ENCODE measurements at regions not wholly inside any gene's neighbourhood (a gene's known extent, or its start where the extent isn't known, plus 50 kb on each side); places are given as distances from the start of the nearest gene placed in this dataset.
"Not testable (repeated sequence)": the region's sequence is repeated elsewhere in the genome, so short reads cannot be mapped to it uniquely, and the experiment has no call there.

DNA sequence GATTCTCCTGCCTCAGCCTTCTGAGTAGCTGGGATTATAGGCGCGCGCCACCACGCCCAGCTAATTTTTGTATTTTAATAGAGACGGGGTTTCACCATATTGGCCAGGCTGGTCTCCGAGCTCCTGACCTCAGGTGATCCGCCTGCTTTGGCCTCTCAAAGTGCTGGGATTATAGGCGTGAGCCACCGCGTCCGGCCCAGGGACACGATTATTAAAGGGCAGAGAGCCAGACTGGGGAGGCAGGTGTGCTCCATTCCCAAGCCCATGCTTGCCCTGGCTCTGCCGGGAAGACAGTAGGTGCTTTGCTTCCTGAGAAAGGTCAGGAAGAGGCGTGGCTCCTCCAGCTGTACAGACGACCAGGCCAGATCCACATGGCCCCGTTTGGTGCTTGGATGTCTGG, 86.3 kb upstream of the SYT13 start:
- not testable (repeated sequence) for H3K27me3 ChIP-seq (ENCODE audit: control insufficient read depth, insufficient read depth, low read length); H3K9ac ChIP-seq (ENCODE audit: low read length); H3K4me3 ChIP-seq (ENCODE audit: low read depth, low read length); H3K27ac ChIP-seq (ENCODE audit: low read depth, low read length); H3K36me3 ChIP-seq (ENCODE audit: control insufficient read depth, insufficient read depth, low read length); H3K9me3 ChIP-seq (ENCODE audit: control insufficient read depth, insufficient read depth, low read depth, low read length)
- H3K4me1 ChIP-seq (ENCODE audit: control insufficient read depth, insufficient read depth, low read length): peaks cover 11% of the 10 kb centered on the region

GRCh38 chr11:45371251-45372115, 85.3 kb upstream of the SYT13 start:
- peaks cover 9% of the 10 kb centered on the region for H3K27me3 ChIP-seq (ENCODE audit: control insufficient read depth, insufficient read depth, low read length)
- no peaks in the 10 kb centered on the region for H3K9me3 ChIP-seq (ENCODE audit: control insufficient read depth, insufficient read depth, low read depth, low read length)
- H3K4me1 ChIP-seq (ENCODE audit: control insufficient read depth, insufficient read depth, low read length): peaks cover 11% of the 10 kb centered on the region
- no peak overlapping the region for H3K27ac ChIP-seq (ENCODE audit: low read depth, low read length)
- H3K36me3 ChIP-seq (ENCODE audit: control insufficient read depth, insufficient read depth, low read length): no peaks in the 10 kb centered on the region
- H3K4me3 ChIP-seq (ENCODE audit: low read depth, low read length): peak overlapping the region; percentile 35
- H3K9ac ChIP-seq (ENCODE audit: low read length): no peak overlapping the region

DNA sequence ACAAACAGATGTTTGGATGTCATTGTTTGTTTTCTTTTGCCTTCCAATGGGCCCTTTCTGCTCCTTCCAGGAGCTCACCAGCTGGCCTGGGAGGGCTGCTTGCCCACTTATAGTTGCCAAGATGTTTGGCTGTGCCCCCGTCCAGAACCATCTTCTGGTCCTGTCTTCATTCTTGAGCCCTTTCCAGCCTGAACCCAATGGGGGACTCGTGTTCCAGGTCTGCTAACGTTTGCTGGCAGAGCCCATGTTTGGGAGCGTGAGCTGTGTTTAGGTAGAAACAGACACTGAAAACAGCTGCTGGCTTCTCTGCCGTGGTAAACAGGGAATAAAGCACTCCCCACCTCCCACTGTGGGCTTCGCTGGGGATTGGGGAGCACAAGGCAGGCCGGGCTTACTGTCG, 83.2 kb upstream of the SYT13 start:
- H3K36me3 ChIP-seq (ENCODE audit: control insufficient read depth, insufficient read depth, low read length): no peaks in the 10 kb centered on the region
- peaks cover 11% of the 10 kb centered on the region for H3K4me1 ChIP-seq (ENCODE audit: control insufficient read depth, insufficient read depth, low read length)
- H3K4me3 ChIP-seq (ENCODE audit: low read depth, low read length): no peak overlapping the region
- H3K9ac ChIP-seq (ENCODE audit: low read length): no peak overlapping the region
- no peaks in the 10 kb centered on the region for H3K9me3 ChIP-seq (ENCODE audit: control insufficient read depth, insufficient read depth, low read depth, low read length)
- peaks cover 9% of the 10 kb centered on the region for H3K27me3 ChIP-seq (ENCODE audit: control insufficient read depth, insufficient read depth, low read length)
- H3K27ac ChIP-seq (ENCODE audit: low read depth, low read length): no peak overlapping the region

DNA sequence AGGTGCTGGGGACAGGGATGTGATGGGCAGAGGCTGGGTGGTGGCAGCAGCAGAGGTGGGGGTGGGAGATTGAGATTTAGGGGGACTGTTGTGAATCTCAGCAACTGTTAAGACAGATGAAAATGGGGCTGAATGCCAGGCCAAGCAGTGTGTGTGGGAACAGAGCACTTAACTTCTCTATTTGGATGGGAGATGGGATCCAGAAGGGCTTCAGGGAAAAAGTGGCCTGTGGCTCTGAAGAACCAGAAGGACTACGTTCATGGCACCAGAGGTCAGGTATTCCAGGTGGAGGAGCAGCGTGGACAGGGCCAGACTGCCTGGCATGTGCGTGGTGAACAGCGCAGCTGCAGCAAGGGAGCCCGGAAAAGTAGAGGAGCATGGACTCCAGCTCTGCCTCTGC, 82.6 kb upstream of the SYT13 start:
- no peak overlapping the region for H3K4me3 ChIP-seq (ENCODE audit: low read depth, low read length)
- peaks cover 11% of the 10 kb centered on the region for H3K4me1 ChIP-seq (ENCODE audit: control insufficient read depth, insufficient read depth, low read length)
- no peaks in the 10 kb centered on the region for H3K9me3 ChIP-seq (ENCODE audit: control insufficient read depth, insufficient read depth, low read depth, low read length)
- H3K27ac ChIP-seq (ENCODE audit: low read depth, low read length): no peak overlapping the region
- H3K36me3 ChIP-seq (ENCODE audit: control insufficient read depth, insufficient read depth, low read length): no peaks in the 10 kb centered on the region
- no peak overlapping the region for H3K9ac ChIP-seq (ENCODE audit: low read length)
- H3K27me3 ChIP-seq (ENCODE audit: control insufficient read depth, insufficient read depth, low read length): peaks cover 9% of the 10 kb centered on the region

- H3K36me3 ChIP-seq (ENCODE audit: control insufficient read depth, insufficient read depth, low read length): no peaks in the 10 kb centered on the region
- H3K27ac ChIP-seq (ENCODE audit: low read depth, low read length): no peak overlapping the region
- peaks cover 9% of the 10 kb centered on the region for H3K27me3 ChIP-seq (ENCODE audit: control insufficient read depth, insufficient read depth, low read length)
- H3K4me3 ChIP-seq (ENCODE audit: low read depth, low read length): no peak overlapping the region
- no peaks in the 10 kb centered on the region for H3K9me3 ChIP-seq (ENCODE audit: control insufficient read depth, insufficient read depth, low read depth, low read length)
- no peak overlapping the region for H3K9ac ChIP-seq (ENCODE audit: low read length)
- peaks cover 7% of the 10 kb centered on the region for H3K4me1 ChIP-seq (ENCODE audit: control insufficient read depth, insufficient read depth, low read length)
These were observed 80.6 kb upstream of the SYT13 start for GRCh38 chr11:45366619-45367190.

GRCh38 chr11:45365961-45366618, 79.9 kb upstream of the SYT13 start:
- no peak overlapping the region for H3K9ac ChIP-seq (ENCODE audit: low read length)

GRCh38 chr11:45362636-45363035, 76.5 kb upstream of the SYT13 start:
- no peaks in the 10 kb centered on the region; the same call in 1 of the 2 replicates for H3K27me3 ChIP-seq (ENCODE audit: control insufficient read depth, insufficient read depth, low read length)
- H3K9me3 ChIP-seq (ENCODE audit: control insufficient read depth, insufficient read depth, low read depth, low read length): no peaks in the 10 kb centered on the region
- H3K4me3 ChIP-seq (ENCODE audit: low read depth, low read length): no peak overlapping the region
- H3K4me1 ChIP-seq (ENCODE audit: control insufficient read depth, insufficient read depth, low read length): no peaks in the 10 kb centered on the region
- no peak overlapping the region for H3K27ac ChIP-seq (ENCODE audit: low read depth, low read length)
- H3K9ac ChIP-seq (ENCODE audit: low read length): no peak overlapping the region
- no peaks in the 10 kb centered on the region for H3K36me3 ChIP-seq (ENCODE audit: control insufficient read depth, insufficient read depth, low read length)

More at GRCh38 chr11:45365961-45366618, 79.9 kb upstream of the SYT13 start:
- Histone ChIP-seq H3K27me3 (ENCODE audit: control insufficient read depth, insufficient read depth, low read length) (peaks cover 9% of the 10 kb centered on the region), H3K4me1 (ENCODE audit: control insufficient read depth, insufficient read depth, low read length) (peaks cover 3% of the 10 kb centered on the region), H3K36me3 (ENCODE audit: control insufficient read depth, insufficient read depth, low read length) (no peaks in the 10 kb centered on the region), H3K4me3 (ENCODE audit: low read depth, low read length) (no peak overlapping the region), H3K27ac (ENCODE audit: low read depth, low read length) (no peak overlapping the region), H3K9me3 (ENCODE audit: control insufficient read depth, insufficient read depth, low read depth, low read length) (no peaks in the 10 kb centered on the region)

GRCh38 chr11:45361551-45361950, 75.4 kb upstream of the SYT13 start:
- Histone ChIP-seq H3K27me3 (ENCODE audit: control insufficient read depth, insufficient read depth, low read length) (no peaks in the 10 kb centered on the region; the same call in 1 of the 2 replicates), H3K9ac (ENCODE audit: low read length) (no peak overlapping the region), H3K27ac (ENCODE audit: low read depth, low read length) (no peak overlapping the region), H3K36me3 (ENCODE audit: control insufficient read depth, insufficient read depth, low read length) (no peaks in the 10 kb centered on the region), H3K4me3 (ENCODE audit: low read depth, low read length) (no peak overlapping the region), H3K4me1 (ENCODE audit: control insufficient read depth, insufficient read depth, low read length) (no peaks in the 10 kb centered on the region), H3K9me3 (ENCODE audit: control insufficient read depth, insufficient read depth, low read depth, low read length) (no peaks in the 10 kb centered on the region)

DNA sequence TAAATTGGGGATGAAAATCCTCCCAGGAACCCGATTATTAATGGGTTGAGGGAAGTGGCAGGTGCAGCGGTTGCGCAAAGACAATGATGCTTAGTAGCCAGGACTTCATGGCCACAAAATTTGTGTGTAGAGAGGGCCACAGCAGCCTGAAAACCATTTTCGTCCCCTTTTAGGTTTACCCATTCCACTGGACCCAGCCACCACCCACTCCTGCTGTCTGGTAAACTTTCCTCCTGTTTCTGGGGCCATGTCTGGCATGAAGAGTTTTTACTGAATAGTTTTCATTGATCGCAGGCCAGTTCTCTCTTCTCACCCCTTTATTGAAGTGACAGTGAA, 69.5 kb upstream of the SYT13 start:
- Histone ChIP-seq H3K27ac (ENCODE audit: low read depth, low read length) (no peak overlapping the region), H3K4me3 (ENCODE audit: low read depth, low read length) (peak overlapping the region; percentile 72), H3K4me1 (ENCODE audit: control insufficient read depth, insufficient read depth, low read length) (peaks cover 30% of the 10 kb centered on the region), H3K36me3 (ENCODE audit: control insufficient read depth, insufficient read depth, low read length) (no peaks in the 10 kb centered on the region), H3K27me3 (ENCODE audit: control insufficient read depth, insufficient read depth, low read length) (no peaks in the 10 kb centered on the region; the same call in 1 of the 2 replicates), H3K9me3 (ENCODE audit: control insufficient read depth, insufficient read depth, low read depth, low read length) (no peaks in the 10 kb centered on the region), H3K9ac (ENCODE audit: low read length) (peak overlapping the region; percentile 27)

GRCh38 chr11:45354976-45355705, 69.0 kb upstream of the SYT13 start:
- no peaks in the 10 kb centered on the region for H3K36me3 ChIP-seq (ENCODE audit: control insufficient read depth, insufficient read depth, low read length)
- H3K9ac ChIP-seq (ENCODE audit: low read length): peak overlapping the region; percentile 27
- peak overlapping the region; percentile 72 for H3K4me3 ChIP-seq (ENCODE audit: low read depth, low read length)
- H3K27ac ChIP-seq (ENCODE audit: low read depth, low read length): no peak overlapping the region
- no peaks in the 10 kb centered on the region for H3K9me3 ChIP-seq (ENCODE audit: control insufficient read depth, insufficient read depth, low read depth, low read length)
- peaks cover 30% of the 10 kb centered on the region for H3K4me1 ChIP-seq (ENCODE audit: control insufficient read depth, insufficient read depth, low read length)
- H3K27me3 ChIP-seq (ENCODE audit: control insufficient read depth, insufficient read depth, low read length): no peaks in the 10 kb centered on the region; the same call in 1 of the 2 replicates
